ENCODE measurements at regions not wholly inside any gene's neighbourhood (a gene's known extent, or its start where the extent isn't known, plus 50 kb on each side); places are given as distances from the start of the nearest gene placed in this dataset.
"Not testable (repeated sequence)": the region's sequence is repeated elsewhere in the genome, so short reads cannot be mapped to it uniquely, and the experiment has no call there.

DNA sequence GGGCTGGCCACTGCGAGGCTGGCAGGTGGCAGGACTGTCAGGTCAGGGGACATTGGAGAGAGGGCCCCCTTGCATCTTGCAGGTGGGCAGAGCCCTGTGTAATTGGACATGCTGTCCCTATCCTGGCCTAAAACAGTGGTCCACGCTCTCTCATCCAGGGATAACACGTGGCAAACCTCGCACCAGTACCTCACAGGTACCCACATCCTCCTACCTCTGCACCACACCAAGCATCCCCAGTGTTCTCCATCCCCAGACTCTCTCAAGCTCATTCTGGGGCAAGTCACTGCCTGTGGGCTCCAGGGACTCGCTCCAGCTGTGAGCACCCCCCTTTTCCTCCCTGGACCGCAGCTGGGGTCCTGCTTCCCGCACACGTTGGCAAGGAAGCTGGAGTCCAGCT, 212.3 kb upstream of the LRRC61 start:
- TF ChIP-seq, protein P1, sequence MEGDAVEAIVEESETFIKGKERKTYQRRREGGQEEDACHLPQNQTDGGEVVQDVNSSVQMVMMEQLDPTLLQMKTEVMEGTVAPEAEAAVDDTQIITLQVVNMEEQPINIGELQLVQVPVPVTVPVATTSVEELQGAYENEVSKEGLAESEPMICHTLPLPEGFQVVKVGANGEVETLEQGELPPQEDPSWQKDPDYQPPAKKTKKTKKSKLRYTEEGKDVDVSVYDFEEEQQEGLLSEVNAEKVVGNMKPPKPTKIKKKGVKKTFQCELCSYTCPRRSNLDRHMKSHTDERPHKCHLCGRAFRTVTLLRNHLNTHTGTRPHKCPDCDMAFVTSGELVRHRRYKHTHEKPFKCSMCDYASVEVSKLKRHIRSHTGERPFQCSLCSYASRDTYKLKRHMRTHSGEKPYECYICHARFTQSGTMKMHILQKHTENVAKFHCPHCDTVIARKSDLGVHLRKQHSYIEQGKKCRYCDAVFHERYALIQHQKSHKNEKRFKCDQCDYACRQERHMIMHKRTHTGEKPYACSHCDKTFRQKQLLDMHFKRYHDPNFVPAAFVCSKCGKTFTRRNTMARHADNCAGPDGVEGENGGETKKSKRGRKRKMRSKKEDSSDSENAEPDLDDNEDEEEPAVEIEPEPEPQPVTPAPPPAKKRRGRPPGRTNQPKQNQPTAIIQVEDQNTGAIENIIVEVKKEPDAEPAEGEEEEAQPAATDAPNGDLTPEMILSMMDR (IDR thresholded peaks at IDR 0.05; ENCODE audit: low read length), result not testable (repeated sequence)
- TF ChIP-seq EZH2 (IDR thresholded peaks at IDR 0.05; ENCODE audit: borderline replicate concordance, low read length), result not testable (repeated sequence)
